ENCODE measurements at regions not wholly inside any gene's neighbourhood (a gene's known extent, or its start where the extent isn't known, plus 50 kb on each side); places are given as distances from the start of the nearest gene placed in this dataset.

GRCh38 chr7:109635374-109635773, 1065.7 kb downstream of the DNAJB9 start:
- Histone ChIP-seq H3K9ac (ENCODE audit: insufficient read depth, low read length) (no peak overlapping the region), H3K4me2 (ENCODE audit: extremely low read depth, insufficient read depth, low read length) (no peak overlapping the region), H3K79me2 (ENCODE audit: control insufficient read depth, insufficient read depth, low read length) (no peaks in the 10 kb centered on the region), H3K9me3 (ENCODE audit: control insufficient read depth, insufficient read depth, low read depth, low read length) (no peaks in the 10 kb centered on the region), H3K4me1 (ENCODE audit: control insufficient read depth, extremely low read depth, insufficient read depth, low read length) (no peaks in the 10 kb centered on the region), H3K36me3 (ENCODE audit: control insufficient read depth, insufficient read depth, low read length) (no peaks in the 10 kb centered on the region), H3K27me3 (ENCODE audit: control insufficient read depth, insufficient read depth, low read length) (no peaks in the 10 kb centered on the region), H3K27ac (ENCODE audit: insufficient read depth, low read length) (no peak overlapping the region), H2AFZ (ENCODE audit: low read length) (no peak overlapping the region), H4K20me1 (ENCODE audit: control insufficient read depth, extremely low read depth, insufficient read depth, low read length) (no peaks in the 10 kb centered on the region), H3K4me3 (replicated peaks in 1 of 4; ENCODE audit: control extremely low read depth in 1 of 4, insufficient read depth in 1 of 4, low read depth in 3 of 4, low read length in 4 of 4) (no peak overlapping the region)
- DNase-seq (ENCODE audit: low read depth in 2 of 2) = no peak
- no peak for TF ChIP-seq CTCF (conservative IDR thresholded peaks at IDR 0.05 in 1 of 2, IDR thresholded peaks at IDR 0.05 in 1 of 2; ENCODE audit: low read depth in 1 of 2, low read length in 2 of 2)
- no peak for TF ChIP-seq EZH2 (IDR thresholded peaks at IDR 0.05; ENCODE audit: low read length, missing control alignments)

DNA sequence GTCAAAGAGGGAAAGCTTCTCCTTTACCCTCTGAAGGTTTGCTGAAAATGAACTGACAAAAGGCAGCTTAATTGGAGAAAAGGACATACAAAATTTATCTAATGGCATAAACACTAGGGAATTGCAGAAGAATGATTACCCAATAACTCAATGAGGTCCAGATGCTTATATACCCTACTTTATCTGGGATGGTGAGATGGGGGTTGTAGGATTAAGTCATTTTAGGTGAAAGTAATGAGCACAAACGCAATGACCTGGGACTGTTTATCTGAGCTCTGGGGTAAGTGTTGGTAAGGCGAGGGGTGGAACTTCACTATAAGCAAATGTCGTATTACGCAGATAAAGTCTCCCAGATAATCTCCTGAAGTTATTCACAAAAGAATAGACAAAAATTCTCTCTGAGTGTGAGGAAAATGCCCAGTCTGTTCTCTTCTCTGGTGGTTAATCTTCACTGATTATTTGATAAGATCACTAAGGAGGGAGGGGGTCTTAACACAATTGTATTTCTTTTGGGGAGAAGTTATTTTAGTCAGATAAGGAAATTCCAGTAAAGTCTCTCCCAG, 1067.8 kb downstream of the DNAJB9 start:
- no peak for DNase-seq (ENCODE audit: low read depth in 2 of 2)
- no peak overlapping the region for H3K27ac ChIP-seq (ENCODE audit: insufficient read depth, low read length)

GRCh38 chr7:109638321-109638720, 1068.6 kb downstream of the DNAJB9 start:
- no peak overlapping the region for H3K4me2 ChIP-seq (ENCODE audit: extremely low read depth, insufficient read depth, low read length)
- TF ChIP-seq EZH2 (IDR thresholded peaks at IDR 0.05; ENCODE audit: low read length, missing control alignments) (no peak), CTCF (conservative IDR thresholded peaks at IDR 0.05 in 1 of 2, IDR thresholded peaks at IDR 0.05 in 1 of 2; ENCODE audit: low read depth in 1 of 2, low read length in 2 of 2) (no peak)

More for the DNA sequence above, 1067.8 kb downstream of the DNAJB9 start:
- H3K27me3 ChIP-seq (ENCODE audit: control insufficient read depth, insufficient read depth, low read length) = no peaks in the 10 kb centered on the region
- no peaks in the 10 kb centered on the region for H3K36me3 ChIP-seq (ENCODE audit: control insufficient read depth, insufficient read depth, low read length)
- H3K4me3 ChIP-seq (replicated peaks in 1 of 4; ENCODE audit: control extremely low read depth in 1 of 4, insufficient read depth in 1 of 4, low read depth in 3 of 4, low read length in 4 of 4) = no peak overlapping the region
- H3K9me3 ChIP-seq (ENCODE audit: control insufficient read depth, insufficient read depth, low read depth, low read length) = no peaks in the 10 kb centered on the region
- no peak overlapping the region for H3K4me2 ChIP-seq (ENCODE audit: extremely low read depth, insufficient read depth, low read length)
- H4K20me1 ChIP-seq (ENCODE audit: control insufficient read depth, extremely low read depth, insufficient read depth, low read length) = no peaks in the 10 kb centered on the region
- no peak for TF ChIP-seq CTCF (conservative IDR thresholded peaks at IDR 0.05 in 1 of 2, IDR thresholded peaks at IDR 0.05 in 1 of 2; ENCODE audit: low read depth in 1 of 2, low read length in 2 of 2)
- TF ChIP-seq EZH2 (IDR thresholded peaks at IDR 0.05; ENCODE audit: low read length, missing control alignments) = no peak
- H3K79me2 ChIP-seq (ENCODE audit: control insufficient read depth, insufficient read depth, low read length) = no peaks in the 10 kb centered on the region
- no peak overlapping the region for H2AFZ ChIP-seq (ENCODE audit: low read length)
- no peaks in the 10 kb centered on the region for H3K4me1 ChIP-seq (ENCODE audit: control insufficient read depth, extremely low read depth, insufficient read depth, low read length)
- no peak overlapping the region for H3K9ac ChIP-seq (ENCODE audit: insufficient read depth, low read length)

More at GRCh38 chr7:109638321-109638720, 1068.6 kb downstream of the DNAJB9 start:
- Histone ChIP-seq H3K9ac (ENCODE audit: insufficient read depth, low read length) (no peak overlapping the region), H2AFZ (ENCODE audit: low read length) (no peak overlapping the region), H3K27ac (ENCODE audit: insufficient read depth, low read length) (no peak overlapping the region), H3K9me3 (ENCODE audit: control insufficient read depth, insufficient read depth, low read depth, low read length) (no peaks in the 10 kb centered on the region), H3K79me2 (ENCODE audit: control insufficient read depth, insufficient read depth, low read length) (no peaks in the 10 kb centered on the region), H3K36me3 (ENCODE audit: control insufficient read depth, insufficient read depth, low read length) (no peaks in the 10 kb centered on the region), H3K4me3 (replicated peaks in 1 of 4; ENCODE audit: control extremely low read depth in 1 of 4, insufficient read depth in 1 of 4, low read depth in 3 of 4, low read length in 4 of 4) (no peak overlapping the region), H4K20me1 (ENCODE audit: control insufficient read depth, extremely low read depth, insufficient read depth, low read length) (no peaks in the 10 kb centered on the region), H3K4me1 (ENCODE audit: control insufficient read depth, extremely low read depth, insufficient read depth, low read length) (no peaks in the 10 kb centered on the region), H3K27me3 (ENCODE audit: control insufficient read depth, insufficient read depth, low read length) (no peaks in the 10 kb centered on the region)
- no peak for DNase-seq (ENCODE audit: low read depth in 2 of 2)

All from fibroblast of lung (primary cell).